ENCODE measurements at regions not wholly inside any gene's neighbourhood (a gene's known extent, or its start where the extent isn't known, plus 50 kb on each side); places are given as distances from the start of the nearest gene placed in this dataset.

GRCh38 chr2:126778561-126779501 is 119.9 kb upstream of the TEX51 start:
- Histone ChIP-seq H3K9me3 (no peaks in the 10 kb centered on the region), H3K4me1 (0 out of 3 replicates have a peak, but pooled peaks cover 3% of the 10 kb centered on the region), H3K4me2 (no peak overlapping the region), H3K27ac (no peak overlapping the region), H3K4me3 (no peak overlapping the region)
- WGBS (ENCODE audit: missing lambda C conversion rate): 39% methylated on average over 14 of the region's 14 CpGs
- FAIRE-seq: no peak
- TF ChIP-seq NPAS2 (CRISPR knock-in tag; IDR thresholded peaks at IDR 0.05; ENCODE audit: borderline replicate concordance) (no peak), EHMT2 (IDR thresholded peaks at IDR 0.05; ENCODE audit: low read depth) (no peak), KDM1A (IDR thresholded peaks at IDR 0.05; ENCODE audit: low read depth) (no peak), BHLHE40 (IDR thresholded peaks at IDR 0.05; ENCODE audit: low read depth, low read length) (no peak), PHF8 (IDR thresholded peaks at IDR 0.05; ENCODE audit: borderline replicate concordance, low read depth) (no peak), ZFP36 (IDR thresholded peaks at IDR 0.05; ENCODE audit: borderline replicate concordance, partially characterized antibody) (no peak), RCOR1 (IDR thresholded peaks at IDR 0.05; ENCODE audit: low read depth, low read length) (no peak), HOXB5 (CRISPR knock-in tag; IDR thresholded peaks at IDR 0.05) (no peak), MAX (IDR thresholded peaks at IDR 0.05) (no peak), REST (IDR thresholded peaks at IDR 0.05) (no peak), HDAC2 (IDR thresholded peaks at IDR 0.05) (no peak), RNF2 (IDR thresholded peaks at IDR 0.05; ENCODE audit: borderline replicate concordance, low read depth) (no peak), RAD21 (conservative IDR thresholded peaks at IDR 0.05 in 1 of 2, IDR thresholded peaks at IDR 0.05 in 1 of 2) (no peak)
- ATAC-seq: no peak
- no peak for DNase-seq (ENCODE audit: low read depth in 1 of 2, low spot score in 1 of 2)
- ChIA-PET CTCF (interaction anchor here (1.3 kb wide), 1 partner anchor 253 kb away, joined by 3 read pairs; no protein-coding TSS in a partner anchor), POLR2A (no interaction called here)

- FAIRE-seq: no peak
- Histone ChIP-seq H3K4me2 (no peak overlapping the region), H3K4me1 (0 out of 3 replicates have a peak, but pooled peaks cover 3% of the 10 kb centered on the region), H3K9me3 (no peaks in the 10 kb centered on the region), H3K4me3 (no peak overlapping the region), H3K27ac (no peak overlapping the region)
- no peak for ATAC-seq
- DNase-seq (ENCODE audit: low read depth in 1 of 2, low spot score in 1 of 2): no peak
- ChIA-PET CTCF (no interaction called here), POLR2A (no interaction called here)
- WGBS (ENCODE audit: missing lambda C conversion rate): 11% methylated on average over 7 of the region's 8 CpGs
- TF ChIP-seq GATA3 (IDR thresholded peaks at IDR 0.05; ENCODE audit: borderline replicate concordance) (no peak), BCL3 (IDR thresholded peaks at IDR 0.05) (no peak), PBX3 (IDR thresholded peaks at IDR 0.05) (no peak), ELK1 (IDR thresholded peaks at IDR 0.05; ENCODE audit: low read depth, low read length) (no peak), HDAC2 (IDR thresholded peaks at IDR 0.05) (no peak), ZNF302 (CRISPR knock-in tag; IDR thresholded peaks at IDR 0.05) (no peak), CTCF (IDR thresholded peaks at IDR 0.05) (no peak), CHD4 (IDR thresholded peaks at IDR 0.05; ENCODE audit: borderline replicate concordance) (no peak), ZC3H11A (IDR thresholded peaks at IDR 0.05) (no peak), E2F6 (IDR thresholded peaks at IDR 0.05; ENCODE audit: borderline replicate concordance, low read depth) (no peak), JUN (IDR thresholded peaks at IDR 0.05) (no peak)
Measured at GRCh38 chr2:126781206-126781605, 117.5 kb upstream of the TEX51 start.
